Forelimb muscle (tissue), 1 donor: ENCODE measurements at regions not wholly inside any gene's neighbourhood (a gene's known extent, or its start where the extent isn't known, plus 50 kb on each side); places are given as distances from the start of the nearest gene placed in this dataset.

Source experiments
- DNase-seq: peaks from one replicate; pipeline ENCODE4 v3.0.0-alpha.2; 2013; ENCODE audit warnings: low read depth

DNA sequence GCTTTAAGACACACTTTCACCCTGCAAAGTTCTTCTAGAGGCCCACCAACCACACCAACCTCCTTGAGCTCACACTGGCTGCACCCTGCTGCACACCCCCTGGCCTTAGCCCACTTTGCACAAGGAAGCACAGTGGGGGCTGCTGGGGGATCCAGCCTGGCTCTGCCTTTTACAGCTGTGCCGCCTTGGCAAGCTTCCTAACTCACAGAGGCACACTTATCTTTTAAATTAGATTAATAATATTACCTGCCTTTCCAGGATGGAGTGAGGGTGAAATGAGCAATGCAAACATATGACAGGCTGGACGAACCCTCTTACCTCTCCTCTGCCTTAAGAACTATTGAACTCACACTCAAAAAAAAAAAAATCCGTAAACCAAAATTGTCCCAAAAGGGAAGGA is 715.8 kb upstream of the ID2 start:
- DNase-seq = no peak

DNA sequence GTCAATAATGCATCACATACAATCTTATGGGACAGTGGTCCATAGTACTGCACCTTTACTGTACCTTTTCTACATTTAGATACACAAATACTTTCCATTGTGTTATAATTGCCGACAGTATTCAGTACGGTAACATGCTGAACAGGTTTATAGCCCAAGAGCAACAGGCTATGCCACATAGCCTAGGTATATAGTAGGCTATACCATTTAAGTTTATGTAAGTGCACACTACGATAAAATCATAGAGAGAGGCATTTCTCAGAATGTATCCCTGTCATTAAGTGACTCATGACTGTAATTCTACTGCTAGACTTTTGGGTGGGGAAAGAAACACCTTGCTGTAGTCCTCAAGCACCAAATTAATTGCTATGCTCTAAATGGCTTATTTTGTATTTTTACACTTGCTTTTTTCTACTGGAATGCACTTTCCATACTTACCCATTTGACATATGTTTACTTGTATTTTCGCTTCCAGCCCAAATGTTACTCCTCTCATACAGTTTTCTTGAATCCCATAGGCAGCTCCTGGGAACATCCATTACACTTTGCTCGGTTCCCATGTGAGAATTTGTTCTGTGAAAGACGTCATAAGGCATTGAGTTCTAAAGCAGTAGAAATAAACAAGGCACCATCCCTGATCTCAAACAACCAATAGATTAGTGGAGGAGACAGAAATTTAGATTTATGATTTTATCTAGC is 714.0 kb upstream of the ID2 start:
- no peak for DNase-seq

GRCh38 chr2:7969756-7970515 is 711.9 kb upstream of the ID2 start:
- DNase-seq = no peak

DNA sequence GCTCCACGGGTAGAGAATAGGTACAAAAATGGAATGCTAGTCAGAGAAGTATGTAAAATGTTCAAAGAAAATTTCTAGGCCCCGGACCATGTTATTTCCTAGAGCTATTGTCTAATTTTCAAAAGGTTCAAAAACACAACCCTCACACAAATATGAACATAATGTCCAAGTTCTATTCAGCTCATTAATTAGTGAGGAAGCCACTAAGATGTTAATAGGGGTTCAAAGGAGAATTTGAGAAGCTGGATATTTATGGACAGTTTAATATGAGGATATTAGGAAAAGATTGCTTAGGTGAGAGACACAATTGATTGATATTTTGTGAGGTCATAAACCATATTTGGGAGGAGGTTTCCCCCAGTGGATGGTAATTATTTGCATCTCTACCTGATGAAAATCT is 710.6 kb upstream of the ID2 start:
- DNase-seq = no peak

DNA sequence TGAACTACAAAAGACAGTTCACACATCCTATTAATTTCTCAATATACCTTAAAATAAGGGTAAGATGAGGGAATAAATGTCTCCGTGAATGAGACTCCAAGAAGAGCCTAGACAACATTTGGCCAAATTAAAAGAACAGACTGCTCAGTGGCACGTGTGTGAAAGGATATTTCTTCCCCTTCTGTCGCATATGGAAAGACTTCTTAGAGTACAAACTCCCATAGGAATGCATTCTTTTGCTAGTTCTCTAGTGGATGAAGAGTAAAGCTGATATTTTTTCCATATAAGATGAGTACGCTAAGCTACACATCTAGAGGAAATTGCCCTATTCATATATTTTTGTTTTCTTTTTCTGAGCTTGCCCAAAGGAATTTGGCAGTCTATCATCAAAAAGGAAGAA is 710.0 kb upstream of the ID2 start:
- DNase-seq = no peak

DNA sequence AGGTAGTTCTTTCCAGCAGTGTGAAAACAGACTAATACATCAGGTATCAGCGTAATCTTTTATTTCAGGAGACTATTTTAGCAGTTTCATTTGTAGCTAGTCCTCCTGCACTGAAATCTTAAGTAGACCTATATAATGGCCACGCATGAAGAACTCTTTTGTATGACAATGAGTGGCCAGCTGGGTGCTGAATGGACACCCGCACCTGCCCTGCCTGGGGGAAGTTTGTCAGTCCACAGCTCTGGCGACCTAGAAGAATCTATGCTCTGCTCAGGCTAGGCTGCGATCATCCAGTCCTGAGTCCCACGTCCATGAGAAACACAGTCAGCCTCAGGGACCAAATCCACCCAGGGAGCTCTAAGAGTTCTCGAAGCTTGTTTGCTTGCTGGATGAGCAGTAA is 709.2 kb upstream of the ID2 start:
- DNase-seq = no peak

- DNase-seq = no peak
Measured at GRCh38 chr2:7973801-7974480, 707.9 kb upstream of the ID2 start.

- DNase-seq = no peak
Measured at GRCh38 chr2:7974936-7975335, 706.9 kb upstream of the ID2 start.

DNA sequence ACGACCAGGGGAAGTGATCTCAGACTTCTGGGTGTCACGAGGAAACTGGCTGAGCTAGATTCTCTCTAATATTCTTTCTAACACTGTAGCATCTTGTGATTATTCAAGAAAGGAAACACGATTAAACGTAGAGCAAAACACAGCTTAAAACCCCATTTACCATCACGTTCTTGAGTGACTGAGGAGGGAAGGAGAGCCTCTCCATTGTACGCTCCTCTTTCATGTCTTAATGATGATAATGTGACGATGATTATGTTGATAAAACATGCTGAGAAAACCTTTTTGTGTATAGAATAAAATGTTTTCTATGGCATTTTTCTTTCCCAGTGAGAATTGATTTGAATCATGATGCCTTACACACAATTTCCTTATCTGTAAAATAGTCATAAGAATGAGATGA is 705.6 kb upstream of the ID2 start:
- DNase-seq = no peak

GRCh38 chr2:7977981-7978380 is 703.9 kb upstream of the ID2 start:
- DNase-seq = no peak

GRCh38 chr2:7982054-7982453 is 699.8 kb upstream of the ID2 start:
- no peak for DNase-seq

DNA sequence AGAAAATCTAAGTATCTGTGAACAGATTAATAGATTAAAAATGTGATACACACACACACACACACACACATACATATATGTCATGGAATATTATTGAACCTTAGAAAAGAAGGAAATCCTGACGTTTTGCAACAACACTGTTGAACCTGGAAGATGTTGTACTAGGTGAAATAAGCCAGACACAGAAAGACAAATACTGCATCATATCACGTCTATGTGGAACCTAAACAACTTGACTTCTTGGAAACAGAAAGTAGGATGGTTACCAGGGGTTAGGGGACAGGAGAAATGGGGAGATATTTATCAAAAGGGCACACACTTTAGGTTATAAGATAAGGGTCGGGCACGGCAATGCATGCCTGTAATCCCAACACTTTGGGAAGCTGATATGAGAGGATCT is 698.4 kb upstream of the ID2 start:
- no peak for DNase-seq

DNA sequence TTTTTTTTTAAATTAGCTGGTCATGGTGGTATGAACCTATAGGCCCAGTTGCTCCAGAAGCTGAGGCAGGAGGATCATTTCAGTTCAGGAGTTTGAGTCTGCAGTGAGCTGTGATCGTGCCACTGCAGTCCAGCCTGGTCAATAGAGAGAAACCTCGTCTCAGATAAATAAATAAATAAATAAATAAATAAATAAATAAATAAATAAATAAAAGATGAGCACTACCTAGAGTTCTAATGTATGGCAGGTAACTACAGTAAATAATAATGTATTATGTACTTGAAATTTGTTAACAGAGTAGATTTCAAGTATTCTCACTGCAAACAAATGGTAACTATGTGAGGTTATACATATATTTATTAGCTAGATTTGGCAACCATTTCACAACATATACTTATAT is 697.9 kb upstream of the ID2 start:
- DNase-seq = no peak

DNA sequence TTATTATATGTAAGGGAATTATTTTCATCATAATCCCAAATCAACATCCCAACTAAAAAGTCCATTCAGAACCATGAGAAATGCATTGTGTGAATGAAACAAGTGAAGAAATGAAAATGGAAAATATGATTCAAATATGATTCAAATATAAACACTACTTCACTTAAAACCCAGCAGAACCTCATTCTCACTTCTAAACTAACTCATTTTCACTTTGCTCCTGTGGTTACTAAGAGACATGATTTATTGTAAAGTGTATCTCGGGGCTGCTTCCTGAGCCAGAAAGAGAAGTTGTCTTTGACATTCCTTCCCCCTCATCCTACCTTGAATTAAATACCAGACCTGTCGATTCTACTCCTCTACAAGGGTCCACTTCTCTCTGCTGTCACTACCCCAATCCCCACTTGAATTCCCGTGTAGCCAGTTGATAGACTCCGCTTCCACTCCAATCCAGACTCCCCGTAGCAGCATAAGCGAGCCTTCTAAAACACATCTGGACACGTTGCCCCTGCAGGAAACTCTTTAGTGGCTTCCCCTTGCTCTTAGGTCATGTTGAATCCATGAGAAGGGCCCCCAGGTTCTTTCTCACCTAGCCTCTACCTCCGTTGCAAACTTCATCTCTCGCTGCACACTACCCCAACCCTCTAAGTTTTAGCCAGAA is 697.0 kb upstream of the ID2 start:
- DNase-seq = no peak

GRCh38 chr2:7986431-7986830 is 695.4 kb upstream of the ID2 start:
- DNase-seq = no peak

- no peak for DNase-seq
Measured at GRCh38 chr2:7987992-7988391, 693.9 kb upstream of the ID2 start.

DNA sequence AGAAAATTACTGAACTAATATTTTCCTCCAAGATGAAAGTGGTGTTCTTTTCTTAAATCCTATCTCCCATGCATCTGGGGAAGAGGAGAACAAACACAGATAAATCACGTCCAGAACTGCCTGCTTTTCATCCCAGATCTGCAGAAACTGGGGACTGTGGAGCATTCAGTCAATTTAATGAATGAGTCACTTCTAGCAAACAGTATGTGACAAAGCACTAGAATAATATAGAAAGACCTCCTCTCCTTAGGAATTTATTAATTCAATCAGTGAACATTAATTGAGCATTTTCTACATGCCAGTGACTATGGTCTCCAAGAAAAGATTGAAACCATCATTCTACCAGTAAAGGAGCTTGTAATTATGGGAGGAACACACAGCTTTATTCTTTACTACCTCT is 693.4 kb upstream of the ID2 start:
- no peak for DNase-seq

- no peak for DNase-seq
Measured at GRCh38 chr2:7989823-7990222, 692.0 kb upstream of the ID2 start.

DNA sequence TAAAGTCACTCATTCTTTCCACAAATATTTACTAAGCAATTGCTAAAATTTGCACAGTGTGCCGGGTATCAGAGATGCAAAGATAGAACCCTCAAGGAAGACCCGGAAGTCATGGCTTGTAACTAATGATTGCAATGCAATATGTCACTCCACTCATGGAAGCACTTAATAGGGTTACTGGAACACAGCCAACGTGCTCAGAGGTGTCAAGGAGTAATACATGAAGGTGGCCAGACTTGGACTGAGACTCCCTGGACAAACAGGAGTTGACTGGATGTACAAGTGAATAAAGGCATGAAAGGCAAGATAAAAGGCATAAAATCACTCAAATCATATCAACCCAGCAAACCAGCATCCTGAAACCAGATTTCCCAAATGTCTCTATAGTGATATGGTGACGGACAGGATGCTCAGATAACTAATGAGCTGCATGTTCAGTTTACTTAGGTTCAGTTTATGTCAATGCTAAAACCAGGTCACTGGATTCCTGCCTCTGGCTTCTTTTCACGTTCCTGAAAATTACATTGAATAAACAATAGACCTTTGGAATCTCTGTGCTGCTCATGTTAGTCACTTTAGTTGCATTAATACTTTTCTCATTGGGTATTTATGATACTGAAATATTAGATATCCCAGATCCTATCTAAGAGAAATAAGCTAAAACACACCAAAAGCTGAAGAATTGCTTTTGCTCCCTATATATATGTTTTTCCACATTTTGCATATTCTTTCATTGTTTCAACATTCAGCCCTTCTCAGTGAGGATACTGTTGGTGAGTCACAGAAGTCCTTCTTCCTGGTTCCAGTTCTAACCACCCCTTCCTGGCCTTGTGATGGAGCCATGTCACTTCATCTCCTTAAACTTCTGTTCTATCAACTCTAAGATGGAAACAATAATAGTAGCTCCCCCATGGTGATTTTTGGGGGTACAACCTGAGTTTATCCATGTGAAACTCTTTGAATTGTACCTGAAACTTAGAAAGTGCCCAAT is 688.9 kb upstream of the ID2 start:
- DNase-seq = no peak

DNA sequence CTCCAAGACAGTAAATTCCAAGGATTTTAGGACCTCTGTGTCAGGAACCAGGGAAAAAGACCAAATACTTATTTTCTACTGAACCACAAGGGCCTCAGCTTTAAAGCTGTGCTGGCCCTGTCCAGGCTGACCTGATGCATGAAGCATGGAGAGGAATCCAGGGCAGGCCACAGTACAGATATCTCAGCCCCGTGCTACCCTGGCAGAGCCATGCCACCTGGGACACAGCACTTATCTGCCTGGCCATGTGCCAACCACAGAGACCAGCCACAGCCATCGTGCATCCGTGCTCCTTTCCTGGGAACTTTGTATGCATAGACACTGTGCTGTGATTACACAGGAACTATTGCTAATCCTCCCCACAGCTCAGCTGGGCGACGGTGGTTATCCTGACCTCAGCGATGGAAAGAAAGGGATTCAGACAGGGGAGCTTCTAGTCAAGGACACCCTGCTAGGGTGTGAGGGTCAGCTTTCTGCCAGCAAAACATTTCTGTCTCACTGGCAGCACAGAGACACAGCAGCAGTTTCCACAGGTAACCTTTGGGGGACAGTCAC is 687.4 kb upstream of the ID2 start:
- no peak for DNase-seq

DNA sequence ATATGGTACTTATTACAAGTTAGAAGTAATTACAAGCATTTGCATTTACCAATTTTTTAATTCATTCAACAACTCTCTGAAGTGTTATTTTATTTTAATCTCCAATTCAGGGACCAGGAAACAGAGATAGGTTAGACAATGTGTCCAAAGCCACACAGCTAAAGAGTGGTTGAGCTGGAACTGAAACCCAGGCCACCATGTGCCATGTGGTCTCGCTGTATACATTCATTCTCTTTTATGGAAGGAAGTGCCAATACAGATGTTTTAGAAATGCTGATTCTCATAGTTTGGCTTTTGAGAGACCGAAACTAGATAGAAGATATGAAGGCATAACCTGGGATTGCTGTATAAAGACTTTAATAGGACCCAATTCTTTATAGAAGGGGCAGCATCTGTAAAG is 684.6 kb upstream of the ID2 start:
- DNase-seq = no peak
